NCI-H510A treated with DMSO at 0.1 percent for 48 hours (cell line): ENCODE measurements at regions not wholly inside any gene's neighbourhood (a gene's known extent, or its start where the extent isn't known, plus 50 kb on each side); places are given as distances from the start of the nearest gene placed in this dataset.

Source experiments
- DNase-seq: peaks from one replicate; lab custom pipeline; 2025; lab: John Stamatoyannopoulos, UW

GRCh38 chr4:125511715-125512114 lies 197.0 kb downstream of the FAT4 start:
- no peak for DNase-seq

- no peak for DNase-seq
These were observed 200.3 kb downstream of the FAT4 start for GRCh38 chr4:125515016-125515415.

- no peak for DNase-seq
These were observed 203.1 kb downstream of the FAT4 start for GRCh38 chr4:125517831-125518230.

GRCh38 chr4:125518281-125518680 lies 203.5 kb downstream of the FAT4 start:
- no peak for DNase-seq

GRCh38 chr4:125519371-125520146 lies 204.8 kb downstream of the FAT4 start:
- no peak for DNase-seq

GRCh38 chr4:125520258-125520990 lies 205.7 kb downstream of the FAT4 start:
- no peak for DNase-seq

- DNase-seq, result no peak
These were observed 207.8 kb downstream of the FAT4 start for GRCh38 chr4:125522588-125522987.

- DNase-seq, result no peak
These were observed 208.2 kb downstream of the FAT4 start for GRCh38 chr4:125522992-125523391.

GRCh38 chr4:125526420-125526819 lies 211.7 kb downstream of the FAT4 start:
- DNase-seq, result no peak

GRCh38 chr4:125527681-125528080 lies 212.9 kb downstream of the FAT4 start:
- no peak for DNase-seq

GRCh38 chr4:125529071-125529470 lies 214.3 kb downstream of the FAT4 start:
- no peak for DNase-seq

- no peak for DNase-seq
These were observed 223.9 kb downstream of the FAT4 start for GRCh38 chr4:125538670-125539069.

GRCh38 chr4:125539691-125540090 lies 224.9 kb downstream of the FAT4 start:
- DNase-seq, result no peak

- DNase-seq, result no peak
These were observed 227.2 kb downstream of the FAT4 start for GRCh38 chr4:125541836-125542385.

- no peak for DNase-seq
These were observed 231.5 kb downstream of the FAT4 start for GRCh38 chr4:125546272-125546671.

GRCh38 chr4:125547836-125548235 lies 233.1 kb downstream of the FAT4 start:
- DNase-seq, result no peak

- no peak for DNase-seq
These were observed 236.0 kb downstream of the FAT4 start for GRCh38 chr4:125550769-125551168.

- no peak for DNase-seq
These were observed 236.7 kb downstream of the FAT4 start for GRCh38 chr4:125551466-125551865.

GRCh38 chr4:125551967-125552366 lies 237.2 kb downstream of the FAT4 start:
- no peak for DNase-seq

- no peak for DNase-seq
These were observed 257.8 kb downstream of the FAT4 start for GRCh38 chr4:125572601-125573000.

- no peak for DNase-seq
These were observed 258.6 kb downstream of the FAT4 start for GRCh38 chr4:125573368-125573767.

GRCh38 chr4:125573786-125574185 lies 259.0 kb downstream of the FAT4 start:
- DNase-seq, result no peak

- DNase-seq, result no peak
These were observed 267.5 kb downstream of the FAT4 start for GRCh38 chr4:125582302-125582701.
